Karpas-422 (cell line): ENCODE measurements at regions not wholly inside any gene's neighbourhood (a gene's known extent, or its start where the extent isn't known, plus 50 kb on each side); places are given as distances from the start of the nearest gene placed in this dataset.

ENCODE experiments used
- DNase-seq: peaks from one replicate; pipeline ENCODE4 v3.0.0-alpha.2; 2015
- H2AFZ ChIP-seq: fragments of 200-600 bp; sonication (generic); 2 replicates; pipeline ENCODE4 v1.6.1; 2014; ENCODE audit warnings: antibody characterized with exemption, low read length, mixed read lengths
- H3K27ac ChIP-seq: fragments of 200-600 bp; sonication (generic); 2 replicates; pipeline ENCODE4 v1.5.1; 2014; ENCODE audit warnings: mild to moderate bottlenecking, low read length, moderate library complexity
- H3K27me3 ChIP-seq: fragments of 200-600 bp; sonication (generic); 2 replicates; pipeline ENCODE4 v1.6.1; 2014; ENCODE audit warnings: low read length, mixed read lengths
- H3K36me3 ChIP-seq: fragments of 200-600 bp; sonication (generic); 2 replicates; pipeline ENCODE4 v1.6.1; 2014; ENCODE audit warnings: low read length, mixed read lengths; ENCODE audit not compliant: insufficient read depth
- H3K4me1 ChIP-seq: fragments of 200-600 bp; sonication (generic); 2 replicates; pipeline ENCODE4 v1.6.1; 2014; ENCODE audit warnings: mild to moderate bottlenecking, low read length, mixed read lengths
- H3K4me2 ChIP-seq: fragments of 200-600 bp; sonication (generic); 2 replicates; pipeline ENCODE4 v1.6.1; 2014; ENCODE audit warnings: low read length, low read depth, mild to moderate bottlenecking; ENCODE audit not compliant: poor library complexity, severe bottlenecking
- H3K4me3 ChIP-seq: fragments of 200-600 bp; sonication (generic); 2 replicates; pipeline ENCODE4 v1.5.1; 2014; ENCODE audit warnings: mild to moderate bottlenecking, antibody characterized with exemption, low read length, mixed read lengths
- H3K79me2 ChIP-seq: fragments of 200-600 bp; sonication (generic); 2 replicates; pipeline ENCODE4 v1.6.1; 2014; ENCODE audit warnings: mild to moderate bottlenecking, low read length, mixed read lengths
- H3K9ac ChIP-seq: fragments of 200-600 bp; sonication (generic); 2 replicates; pipeline ENCODE4 v1.6.0; 2014; ENCODE audit warnings: low read length
- H3K9me2 ChIP-seq: fragments of 200-600 bp; sonication (generic), shearing (Covaris generic); replicated peaks from 2 replicates; pipeline ENCODE4 v1.6.0; 2014; ENCODE audit warnings: mild to moderate bottlenecking, low read length, moderate library complexity; ENCODE audit not compliant: insufficient read depth
- H3K9me3 ChIP-seq: fragments of 300-700, 200-600 bp; sonication (generic); 2 replicates; pipeline ENCODE4 v1.6.1; 2014; ENCODE audit warnings: low read length, mixed read lengths
- H4K20me1 ChIP-seq: fragments of 200-600 bp; sonication (generic); 2 replicates; pipeline ENCODE4 v1.6.1; 2014; ENCODE audit warnings: mild to moderate bottlenecking, antibody characterized with exemption, low read length, low read depth; ENCODE audit not compliant: insufficient read depth

DNA sequence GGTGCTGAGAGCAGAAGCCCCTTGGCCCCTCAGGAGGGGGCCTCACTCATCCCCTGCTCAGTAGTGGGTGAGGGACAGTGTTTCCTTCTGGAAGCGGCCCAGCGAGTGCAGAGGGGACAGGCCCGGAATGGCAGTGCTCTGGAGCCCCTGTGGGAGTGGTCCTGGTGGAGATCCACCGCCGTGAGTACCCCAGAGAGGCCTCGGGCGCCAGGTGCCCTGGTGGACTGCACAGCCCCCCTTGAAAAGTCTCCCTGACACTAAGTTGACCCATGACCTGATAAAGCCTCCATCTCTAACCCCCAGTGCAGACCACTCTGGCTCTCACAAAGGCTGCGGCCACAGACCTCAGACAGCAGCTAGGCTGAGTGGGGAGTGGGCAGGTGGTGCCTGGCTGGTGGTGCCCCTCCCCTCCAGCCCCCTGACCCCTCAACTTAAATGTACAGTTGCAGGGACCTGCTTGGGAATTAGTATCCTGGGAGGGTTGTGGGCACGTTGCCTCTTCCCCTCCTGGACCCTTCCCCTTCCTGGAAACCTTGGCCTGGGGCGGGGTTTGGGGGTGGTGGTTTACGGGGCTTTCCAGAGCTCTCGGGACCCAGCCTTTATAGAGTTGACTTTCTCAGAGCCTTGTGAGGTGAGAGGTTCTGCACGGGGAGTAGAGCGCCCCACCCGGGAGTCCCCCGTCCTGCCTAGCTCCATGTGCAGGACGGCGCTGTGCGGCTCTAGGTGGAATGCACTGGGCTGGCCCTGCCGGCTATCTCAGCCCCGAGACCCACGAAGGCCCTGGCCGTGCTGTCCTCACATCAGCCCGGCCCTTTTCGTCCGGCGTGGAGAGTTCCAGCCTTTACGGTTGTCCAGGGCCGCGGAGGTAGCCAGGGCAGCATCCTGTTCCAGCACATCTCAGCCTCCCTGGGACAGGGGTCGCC, 62.7 kb downstream of the RTP5 start:
- no peaks in the 10 kb centered on the region for H3K27me3 ChIP-seq
- no peak overlapping the region for H3K4me3 ChIP-seq
- no peak overlapping the region for H2AFZ ChIP-seq
- no peaks in the 10 kb centered on the region for H4K20me1 ChIP-seq
- H3K9ac ChIP-seq = no peak overlapping the region
- no peaks in the 10 kb centered on the region for H3K9me2 ChIP-seq
- H3K79me2 ChIP-seq = no peaks in the 10 kb centered on the region
- H3K4me1 ChIP-seq = no peaks in the 10 kb centered on the region
- no peaks in the 10 kb centered on the region for H3K36me3 ChIP-seq
- no peak overlapping the region for H3K27ac ChIP-seq
- no peaks in the 10 kb centered on the region for H3K9me3 ChIP-seq
- no peak for DNase-seq
- no peak overlapping the region for H3K4me2 ChIP-seq

DNA sequence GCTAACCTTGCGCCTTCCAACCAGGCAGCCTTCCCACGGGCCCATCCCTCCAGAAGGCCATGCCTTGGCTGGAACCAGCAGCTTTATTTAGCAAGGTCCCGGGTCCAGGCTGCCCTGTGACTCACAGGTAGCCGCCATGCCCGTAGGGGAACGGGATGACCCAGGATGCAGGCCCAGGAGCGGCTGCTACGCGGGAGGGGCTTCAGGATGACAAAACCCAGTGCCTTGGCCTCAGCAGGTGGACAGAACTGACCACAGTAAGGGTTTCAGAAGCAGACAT, 63.3 kb downstream of the RTP5 start:
- H3K9ac ChIP-seq = no peak overlapping the region
- H3K36me3 ChIP-seq = no peaks in the 10 kb centered on the region
- no peak overlapping the region for H3K4me3 ChIP-seq
- no peaks in the 10 kb centered on the region for H3K4me1 ChIP-seq
- H3K9me2 ChIP-seq = no peaks in the 10 kb centered on the region
- H3K27me3 ChIP-seq = no peaks in the 10 kb centered on the region
- H4K20me1 ChIP-seq = no peaks in the 10 kb centered on the region
- no peak for DNase-seq
- no peaks in the 10 kb centered on the region for H3K9me3 ChIP-seq
- no peak overlapping the region for H3K27ac ChIP-seq
- H2AFZ ChIP-seq = no peak overlapping the region
- H3K4me2 ChIP-seq = no peak overlapping the region
- no peaks in the 10 kb centered on the region for H3K79me2 ChIP-seq

DNA sequence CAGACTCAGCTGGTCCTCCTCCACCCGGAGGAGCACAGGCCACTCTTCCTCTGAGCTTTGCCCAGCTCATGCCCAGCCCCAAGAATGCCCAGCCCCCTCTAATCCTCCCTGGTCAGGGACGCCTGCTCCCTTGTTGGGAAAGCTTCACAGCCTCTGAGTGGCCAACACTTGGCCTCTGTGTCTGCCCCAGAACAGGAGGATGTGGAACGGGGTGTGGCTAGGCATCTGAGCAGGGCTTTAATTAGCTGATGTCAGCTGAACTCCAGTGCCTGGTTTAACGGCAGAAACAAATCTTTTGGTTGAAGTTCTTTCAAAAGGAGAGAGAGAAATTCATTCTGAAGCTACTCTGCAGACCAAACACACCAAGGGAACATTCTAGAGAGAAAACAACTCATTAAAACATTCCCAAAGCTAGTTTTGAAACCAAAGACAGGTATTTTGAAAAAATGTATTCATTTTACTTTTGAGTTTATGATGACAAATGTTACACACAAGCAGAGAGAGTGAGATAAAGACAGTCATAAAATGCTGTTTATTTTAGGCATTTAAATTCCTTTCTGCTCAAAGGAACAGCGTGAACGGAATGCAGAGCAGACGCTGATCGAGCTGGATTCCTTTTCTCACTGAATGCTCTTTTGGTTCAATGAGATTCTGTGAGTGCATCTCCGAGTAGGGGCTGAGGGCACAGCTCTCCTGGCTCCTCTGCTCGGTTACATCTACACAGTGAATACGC, 63.8 kb downstream of the RTP5 start:
- Histone ChIP-seq H3K4me3 (no peak overlapping the region), H3K9me3 (no peaks in the 10 kb centered on the region), H3K9me2 (no peaks in the 10 kb centered on the region), H2AFZ (no peak overlapping the region), H3K79me2 (no peaks in the 10 kb centered on the region), H3K27ac (no peak overlapping the region), H3K4me2 (no peak overlapping the region), H3K36me3 (no peaks in the 10 kb centered on the region), H3K27me3 (no peaks in the 10 kb centered on the region), H3K4me1 (no peaks in the 10 kb centered on the region), H4K20me1 (no peaks in the 10 kb centered on the region), H3K9ac (no peak overlapping the region)
- DNase-seq = no peak

DNA sequence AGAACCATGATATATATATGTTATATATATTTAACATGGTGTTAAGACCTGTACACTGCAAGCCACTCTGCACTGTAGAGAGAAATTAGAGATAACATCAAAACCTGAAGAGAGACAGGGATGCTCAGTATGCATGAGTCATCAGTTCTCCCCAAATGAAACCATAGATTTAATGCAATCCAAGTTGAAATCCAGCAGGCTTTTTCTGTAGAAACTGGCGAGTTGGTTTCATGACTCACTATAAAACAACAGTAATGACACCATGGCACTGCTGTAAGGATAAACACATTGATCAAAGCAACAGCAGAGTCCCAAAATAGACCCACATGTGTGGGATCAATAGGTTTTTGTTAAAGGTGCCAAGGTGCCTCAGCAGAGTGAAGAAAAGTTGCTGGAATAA, 65.8 kb downstream of the RTP5 start:
- peaks cover 3% of the 10 kb centered on the region for H3K9me3 ChIP-seq
- no peak overlapping the region for H3K9ac ChIP-seq
- no peak overlapping the region for H3K4me3 ChIP-seq
- H3K36me3 ChIP-seq = no peaks in the 10 kb centered on the region
- no peaks in the 10 kb centered on the region for H3K9me2 ChIP-seq
- no peaks in the 10 kb centered on the region for H3K4me1 ChIP-seq
- H3K4me2 ChIP-seq = no peak overlapping the region
- no peak for DNase-seq
- H3K79me2 ChIP-seq = no peaks in the 10 kb centered on the region
- H3K27ac ChIP-seq = no peak overlapping the region
- H4K20me1 ChIP-seq = no peaks in the 10 kb centered on the region
- no peaks in the 10 kb centered on the region for H3K27me3 ChIP-seq
- H2AFZ ChIP-seq = no peak overlapping the region

DNA sequence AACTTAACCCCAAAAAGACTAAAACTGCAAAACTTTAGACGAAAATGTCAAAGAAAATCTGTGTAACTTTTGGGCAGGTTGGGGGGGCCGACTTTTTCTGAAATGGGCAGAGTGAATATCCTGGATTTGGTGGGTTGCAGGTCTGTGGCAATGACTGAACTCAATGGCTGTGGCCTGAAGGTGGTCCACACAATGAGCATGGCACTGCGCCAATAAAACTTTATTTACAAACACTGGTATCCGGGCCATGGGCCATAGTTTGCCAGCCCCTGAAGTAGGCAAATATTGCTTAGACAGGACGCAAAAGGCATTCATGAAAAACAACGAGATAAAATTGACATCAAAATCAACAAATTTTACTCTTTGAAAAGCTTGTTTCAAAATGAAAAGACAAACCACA, 66.2 kb downstream of the RTP5 start:
- Histone ChIP-seq H4K20me1 (no peaks in the 10 kb centered on the region), H3K4me1 (no peaks in the 10 kb centered on the region), H2AFZ (no peak overlapping the region), H3K9ac (no peak overlapping the region), H3K27ac (no peak overlapping the region), H3K9me2 (no peaks in the 10 kb centered on the region), H3K36me3 (no peaks in the 10 kb centered on the region), H3K4me2 (no peak overlapping the region), H3K9me3 (peaks cover 8% of the 10 kb centered on the region), H3K27me3 (no peaks in the 10 kb centered on the region), H3K4me3 (no peak overlapping the region), H3K79me2 (no peaks in the 10 kb centered on the region)
- DNase-seq = no peak

DNA sequence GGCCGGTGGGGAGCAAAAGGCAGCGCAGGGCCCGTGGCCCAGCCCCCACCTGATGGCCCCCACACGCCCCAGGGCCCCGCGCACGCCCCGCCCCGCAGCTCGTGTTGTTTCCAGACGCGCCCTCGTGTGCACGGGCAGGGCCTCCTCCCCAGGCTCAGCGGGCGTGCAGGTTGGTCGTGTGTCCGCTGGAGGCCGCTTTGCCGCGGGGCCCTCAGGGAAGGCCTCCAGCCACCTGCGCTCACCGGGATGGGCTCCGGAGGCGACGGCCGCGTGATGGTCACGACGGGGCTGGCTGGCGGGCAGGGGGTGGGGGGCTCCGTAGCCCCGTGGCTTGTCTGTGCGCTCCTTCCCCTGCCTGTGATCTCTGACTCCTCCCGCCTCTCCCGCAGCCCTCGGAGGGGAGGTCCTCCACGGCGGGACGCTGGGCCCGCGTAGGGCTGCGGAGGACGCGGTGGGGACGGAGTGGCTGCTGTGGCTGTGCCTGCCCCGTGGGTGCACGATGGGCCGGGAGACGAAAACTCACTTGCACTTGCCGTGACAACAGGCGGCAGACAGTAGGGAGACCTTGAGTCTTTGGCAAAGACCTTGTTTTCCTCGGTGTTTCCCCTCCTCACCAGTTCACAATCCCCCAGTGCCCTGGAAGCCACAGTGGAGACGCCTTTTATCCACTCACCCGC, 67.1 kb downstream of the RTP5 start:
- Histone ChIP-seq H3K9me2 (no peaks in the 10 kb centered on the region), H3K4me1 (no peaks in the 10 kb centered on the region), H4K20me1 (no peaks in the 10 kb centered on the region), H3K27ac (no peak overlapping the region), H3K4me3 (no peak overlapping the region), H3K4me2 (no peak overlapping the region), H3K9ac (no peak overlapping the region), H3K79me2 (no peaks in the 10 kb centered on the region), H2AFZ (no peak overlapping the region), H3K27me3 (no peaks in the 10 kb centered on the region), H3K36me3 (no peaks in the 10 kb centered on the region), H3K9me3 (peaks cover 11% of the 10 kb centered on the region)
- DNase-seq = no peak

DNA sequence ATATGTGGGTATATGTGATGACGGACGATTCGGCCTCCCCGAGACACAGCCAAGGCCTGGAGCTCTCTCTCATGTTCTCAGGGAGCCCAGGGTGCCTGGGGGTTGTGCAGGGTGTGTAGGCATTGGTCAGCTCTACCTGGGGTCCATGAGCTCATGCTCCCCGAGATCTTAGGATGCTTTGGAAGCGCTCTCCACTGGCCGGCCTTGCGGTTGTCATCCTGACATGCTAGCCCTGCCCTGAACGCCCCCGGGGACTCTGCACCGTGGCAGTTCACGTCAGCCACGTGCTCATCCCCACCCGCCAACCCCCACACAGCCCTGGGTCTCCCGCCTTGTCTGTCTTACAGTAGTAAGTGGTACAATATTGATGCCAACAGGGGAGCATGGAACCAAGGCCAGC, 67.8 kb downstream of the RTP5 start:
- Histone ChIP-seq H3K27ac (no peak overlapping the region), H3K4me2 (no peak overlapping the region), H3K36me3 (no peaks in the 10 kb centered on the region), H3K9ac (no peak overlapping the region), H2AFZ (no peak overlapping the region), H3K9me2 (no peaks in the 10 kb centered on the region), H3K4me3 (no peak overlapping the region), H3K4me1 (no peaks in the 10 kb centered on the region), H4K20me1 (no peaks in the 10 kb centered on the region), H3K27me3 (no peaks in the 10 kb centered on the region), H3K9me3 (peaks cover 11% of the 10 kb centered on the region), H3K79me2 (no peaks in the 10 kb centered on the region)
- no peak for DNase-seq

DNA sequence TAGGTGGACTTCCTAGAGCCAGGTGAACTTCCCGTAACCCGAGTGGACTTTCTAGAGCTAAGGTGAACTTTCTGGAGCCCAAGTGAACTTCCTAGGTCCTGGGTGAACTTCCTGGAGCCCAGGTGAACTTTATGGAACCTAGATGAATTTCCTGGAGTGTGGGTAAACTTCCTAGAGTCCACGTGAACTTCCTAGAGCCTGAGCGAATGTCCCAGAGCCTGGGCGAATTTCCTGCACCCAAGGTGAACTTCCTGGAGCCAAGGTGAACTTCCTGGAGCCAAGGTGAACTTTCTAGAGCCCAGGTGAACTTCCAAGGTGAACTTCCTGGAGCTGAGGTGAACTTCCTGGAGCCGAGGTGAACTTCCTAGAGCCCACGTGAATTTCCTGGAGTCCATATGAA, 70.0 kb downstream of the RTP5 start:
- H3K4me2 ChIP-seq = no peak overlapping the region
- H3K4me3 ChIP-seq = no peak overlapping the region

More for the DNA sequence above, 70.0 kb downstream of the RTP5 start:
- no peak overlapping the region for H3K9ac ChIP-seq
- no peaks in the 10 kb centered on the region for H4K20me1 ChIP-seq
- no peaks in the 10 kb centered on the region for H3K4me1 ChIP-seq
- H3K9me3 ChIP-seq = peaks cover 11% of the 10 kb centered on the region
- no peak overlapping the region for H3K27ac ChIP-seq
- H2AFZ ChIP-seq = no peak overlapping the region
- no peaks in the 10 kb centered on the region for H3K36me3 ChIP-seq
- DNase-seq = no peak
- H3K79me2 ChIP-seq = no peaks in the 10 kb centered on the region
- no peaks in the 10 kb centered on the region for H3K27me3 ChIP-seq
- H3K9me2 ChIP-seq = no peaks in the 10 kb centered on the region
